PC-3 (cell line): ENCODE measurements at regions not wholly inside any gene's neighbourhood (a gene's known extent, or its start where the extent isn't known, plus 50 kb on each side); places are given as distances from the start of the nearest gene placed in this dataset.

Experiments
- ATAC-seq: fragments of 200-7000 bp; cut with Tn5 transposase; 2 replicates; pipeline ENCODE4 v1.9.1; 2020; ENCODE audit warnings: mild to moderate bottlenecking, moderate library complexity
- BruUV-seq: library from RNA; stranded (reverse); fragments of 400-500 nt; replicated peaks from 2 replicates; lab custom pipeline; 2021; lab: Mats Ljungman, UMichigan
- CTCF ChIA-PET: fragments of 300-600 bp; sonication (Branson Sonifier 250); formaldehyde crosslinking; loops from one replicate; lab custom pipeline; 2022; ENCODE audit warnings: antibody characterized with exemption; lab: Charles Lee
- POLR2A ChIA-PET: fragments of 300-600 bp; sonication (Branson Sonifier 250); formaldehyde crosslinking; loops from one replicate; lab custom pipeline; 2022; ENCODE audit warnings: antibody characterized with exemption; ENCODE audit not compliant: unreplicated experiment; lab: Charles Lee
- DNase-seq: peaks from one replicate; pipeline ENCODE4 v3.0.0-alpha.2; 2015
- H2AFZ ChIP-seq: fragments of 300-600 bp; sonication (generic); 2 replicates; pipeline ENCODE4 v1.6.0; 2016; ENCODE audit warnings: antibody characterized with exemption, low read length
- H3F3A ChIP-seq: fragments of 300-600 bp; sonication (generic); one replicate; pipeline ENCODE4 v1.6.0; 2017; ENCODE audit warnings: antibody characterized with exemption, low read length, control low read depth, mild to moderate bottlenecking; ENCODE audit not compliant: unreplicated experiment
- H3K27ac ChIP-seq: fragments of 300-600 bp; sonication (generic); 2 replicates; pipeline ENCODE4 v1.5.1; 2016; ENCODE audit warnings: mild to moderate bottlenecking, low read length
- H3K27me3 ChIP-seq: fragments of 300-600 bp; sonication (generic); 2 replicates; pipeline ENCODE4 v1.6.1; 2016; ENCODE audit warnings: low read length, mixed read lengths
- H3K36me3 ChIP-seq: fragments of 300-600 bp; sonication (generic); 2 replicates; pipeline ENCODE4 v1.6.1; 2016; ENCODE audit warnings: low read depth, mixed run types, low read length, mixed read lengths
- H3K4me1 ChIP-seq: fragments of 300-600 bp; sonication (generic); 2 replicates; pipeline ENCODE4 v1.5.1; 2016; ENCODE audit warnings: low read length; ENCODE audit not compliant: insufficient read depth
- H3K4me2 ChIP-seq: fragments of 300-600 bp; sonication (generic); 2 replicates; pipeline ENCODE4 v1.6.0; 2016; ENCODE audit warnings: low read length
- H3K4me3 ChIP-seq: fragments of 300-600 bp; sonication (generic); 2 replicates; pipeline ENCODE4 v1.5.1; 2016; ENCODE audit warnings: mild to moderate bottlenecking, low read length, mixed read lengths
- H3K79me2 ChIP-seq: fragments of 300-600 bp; sonication (generic); 2 replicates; pipeline ENCODE4 v1.6.1; 2017; ENCODE audit warnings: low read length, mixed read lengths
- H3K9ac ChIP-seq: fragments of 300-600 bp; sonication (generic); 2 replicates; pipeline ENCODE4 v1.6.0; 2016; ENCODE audit warnings: mild to moderate bottlenecking, low read length
- H3K9me2 ChIP-seq: fragments of 300-600 bp; sonication (generic); replicated peaks from 2 replicates; pipeline ENCODE4 v1.6.1; 2016; ENCODE audit warnings: mixed run types, low read length, mixed read lengths
- H3K9me3 ChIP-seq: fragments of 300-600 bp; sonication (generic); 2 replicates; pipeline ENCODE4 v1.6.1; 2016; ENCODE audit warnings: low read length, mixed read lengths
- H4K20me1 ChIP-seq: fragments of 300-600 bp; sonication (generic); 2 replicates; pipeline ENCODE4 v1.6.1; 2016; ENCODE audit warnings: low read length, mixed read lengths
- CTCF ChIP-seq: fragments of 300-600 bp; sonication (generic); conservative IDR thresholded peaks from 2 replicates; pipeline ENCODE4 v1.5.1; 2017; ENCODE audit warnings: antibody characterized with exemption, low read depth, mild to moderate bottlenecking, low read length
- EZH2 ChIP-seq: fragments of 300-600 bp; sonication (generic); IDR thresholded peaks from one replicate; pipeline ENCODE4 v1.6.1; 2017; ENCODE audit warnings: antibody characterized with exemption, mild to moderate bottlenecking, low read length; ENCODE audit not compliant: unreplicated experiment
- EZH2phosphoT487 ChIP-seq: fragments of 300-600 bp; sonication (generic); IDR thresholded peaks from 2 replicates; pipeline ENCODE4 v1.6.1; 2018; ENCODE audit warnings: mild to moderate bottlenecking, antibody characterized with exemption, low read length, borderline replicate concordance
- intact Hi-C: fragments of 100-400 bp; cut with micrococcal nuclease; formaldehyde crosslinking; loops from 2 replicates; pipeline ENCODE4 v1.9.0; 2023

- no peak overlapping the region for H3K4me3 ChIP-seq
- peaks cover 9% of the 10 kb centered on the region; the same call in 1 of the 2 replicates for H3K4me1 ChIP-seq
- ChIA-PET CTCF (no interaction called here), POLR2A (no interaction called here)
- H3K27ac ChIP-seq = no peak overlapping the region
- DNase-seq (no peak), ATAC-seq (no peak)
- H3K9me2 ChIP-seq = no peaks in the 10 kb centered on the region
- peaks cover 18% of the 10 kb centered on the region; the same call in 1 of the 2 replicates for H3K27me3 ChIP-seq
- H3K4me2 ChIP-seq = no peak overlapping the region
- no peaks in the 10 kb centered on the region for H3K9me3 ChIP-seq
- no peaks in the 10 kb centered on the region for H4K20me1 ChIP-seq
- BruUV-seq = no TSS peak
- no peaks in the 10 kb centered on the region for H3K79me2 ChIP-seq
- TF ChIP-seq EZH2 (no peak), CTCF (no peak), EZH2phosphoT487 (no peak)
- H2AFZ ChIP-seq = no peak overlapping the region
- H3F3A ChIP-seq = no peaks in the 10 kb centered on the region
- H3K9ac ChIP-seq = no peak overlapping the region
- H3K36me3 ChIP-seq = no peaks in the 10 kb centered on the region
- intact Hi-C loops = no loop called here
These were observed 132.0 kb upstream of the CTTNBP2NL start for GRCh38 chr1:112264010-112264409.

GRCh38 chr1:112264553-112264952, 131.5 kb upstream of the CTTNBP2NL start:
- no peaks in the 10 kb centered on the region for H3F3A ChIP-seq
- POLR2A ChIA-PET = no interaction called here
- H3K9me2 ChIP-seq = no peaks in the 10 kb centered on the region
- CTCF ChIA-PET = no interaction called here
- H3K4me1 ChIP-seq = peaks cover 9% of the 10 kb centered on the region; the same call in 1 of the 2 replicates
- DNase-seq (no peak), ATAC-seq (no peak)
- H4K20me1 ChIP-seq = no peaks in the 10 kb centered on the region
- H3K9me3 ChIP-seq = no peaks in the 10 kb centered on the region
- no peaks in the 10 kb centered on the region for H3K36me3 ChIP-seq
- intact Hi-C loops = no loop called here
- no peak overlapping the region for H3K4me2 ChIP-seq
- no TSS peak for BruUV-seq
- no peak overlapping the region for H2AFZ ChIP-seq
- H3K79me2 ChIP-seq = no peaks in the 10 kb centered on the region
- H3K9ac ChIP-seq = no peak overlapping the region
- no peak overlapping the region for H3K27ac ChIP-seq
- H3K4me3 ChIP-seq = no peak overlapping the region
- no peak for TF ChIP-seq EZH2
- no peak for TF ChIP-seq EZH2phosphoT487
- TF ChIP-seq CTCF = no peak
- H3K27me3 ChIP-seq = 0 out of 2 replicates have a peak, but pooled peaks cover 17% of the 10 kb centered on the region

GRCh38 chr1:112265931-112266330, 130.1 kb upstream of the CTTNBP2NL start:
- ATAC-seq (no peak), DNase-seq (no peak)
- Histone ChIP-seq H3F3A (no peaks in the 10 kb centered on the region), H3K4me2 (no peak overlapping the region), H3K36me3 (no peaks in the 10 kb centered on the region), H4K20me1 (no peaks in the 10 kb centered on the region), H3K9ac (no peak overlapping the region), H3K27ac (no peak overlapping the region), H3K4me3 (no peak overlapping the region), H2AFZ (no peak overlapping the region), H3K79me2 (no peaks in the 10 kb centered on the region), H3K27me3 (0 out of 2 replicates have a peak, but pooled peaks cover 17% of the 10 kb centered on the region), H3K4me1 (peaks cover 9% of the 10 kb centered on the region; the same call in 1 of the 2 replicates), H3K9me3 (no peaks in the 10 kb centered on the region), H3K9me2 (no peaks in the 10 kb centered on the region)
- ChIA-PET POLR2A (no interaction called here), CTCF (no interaction called here)
- TF ChIP-seq EZH2phosphoT487 (no peak), CTCF (no peak), EZH2 (no peak)
- intact Hi-C loops = no loop called here
- BruUV-seq = no TSS peak
